ENCODE measurements at regions not wholly inside any gene's neighbourhood (a gene's known extent, or its start where the extent isn't known, plus 50 kb on each side); places are given as distances from the start of the nearest gene placed in this dataset.
"Not testable (repeated sequence)": the region's sequence is repeated elsewhere in the genome, so short reads cannot be mapped to it uniquely, and the experiment has no call there.

DNA sequence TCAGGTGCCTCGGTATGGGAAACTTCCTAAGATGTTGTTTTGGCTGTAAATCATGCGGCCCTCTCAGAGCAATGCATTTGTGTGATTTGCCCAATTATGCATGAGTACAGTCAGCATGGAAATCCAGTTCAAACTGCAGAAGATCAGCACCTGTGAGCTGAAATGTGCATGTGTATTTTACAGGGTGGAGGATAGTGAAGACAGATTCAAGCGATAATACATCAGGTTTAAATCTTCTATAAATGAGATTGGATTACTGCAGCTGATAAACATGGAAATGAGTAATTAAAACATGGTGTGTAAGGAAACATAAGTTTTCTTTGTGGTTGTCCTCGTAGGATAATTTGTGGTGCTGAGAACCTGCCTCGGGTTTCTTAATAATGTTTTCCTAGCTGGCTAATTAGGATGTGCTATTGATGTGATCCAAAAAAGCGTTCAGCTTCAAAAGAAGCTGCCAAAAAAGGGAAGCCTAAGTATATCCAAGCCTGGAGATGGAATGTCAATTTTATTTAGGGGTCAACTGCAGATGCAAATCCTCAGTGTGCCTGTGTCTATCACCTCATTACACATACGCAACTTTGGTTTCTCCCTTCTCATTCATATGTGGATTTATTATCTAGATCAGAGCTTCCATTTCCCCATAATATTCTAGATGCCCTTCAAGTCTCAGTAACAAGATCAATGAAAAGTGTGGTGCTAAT lies 117.1 kb upstream of the CCDC28A start:
- no peak for DNase-seq

DNA sequence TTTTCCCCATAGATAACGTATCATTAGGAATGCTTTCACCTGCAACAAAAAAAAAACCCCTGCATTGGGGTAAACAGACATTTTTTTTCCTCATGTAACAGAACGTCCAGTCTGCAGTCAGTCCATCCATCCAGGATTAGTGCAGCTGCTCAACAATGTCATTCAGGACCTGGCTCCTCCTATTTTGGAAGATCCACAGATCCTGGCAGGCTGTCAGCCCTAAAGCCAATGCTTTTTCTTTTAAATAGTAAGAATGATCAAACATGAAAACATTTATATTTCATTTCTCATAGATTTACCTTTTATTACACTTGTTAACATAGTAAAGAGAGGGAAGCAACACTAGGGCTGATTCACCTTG lies 116.5 kb upstream of the CCDC28A start:
- DNase-seq = peak in 1 of 56 donors; percentile 9

DNA sequence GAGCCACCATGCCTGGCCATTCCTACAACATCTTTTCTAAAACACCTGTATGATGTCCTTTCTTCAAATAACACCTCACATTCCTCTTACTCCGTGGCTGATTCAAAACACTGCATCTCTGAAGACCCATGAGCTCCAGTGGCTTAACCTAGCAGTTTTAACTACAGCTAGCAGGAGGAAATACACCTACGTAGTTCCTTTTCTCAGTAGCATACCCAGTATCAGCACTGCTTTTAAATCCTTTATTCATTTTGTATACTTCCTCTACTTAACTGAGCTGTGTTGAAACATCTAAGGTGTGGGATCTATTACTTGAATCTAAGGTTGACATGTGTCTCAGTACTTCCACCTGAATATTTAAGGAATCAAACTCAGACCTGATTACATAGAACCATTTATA lies 113.6 kb upstream of the CCDC28A start:
- no peak for DNase-seq

DNA sequence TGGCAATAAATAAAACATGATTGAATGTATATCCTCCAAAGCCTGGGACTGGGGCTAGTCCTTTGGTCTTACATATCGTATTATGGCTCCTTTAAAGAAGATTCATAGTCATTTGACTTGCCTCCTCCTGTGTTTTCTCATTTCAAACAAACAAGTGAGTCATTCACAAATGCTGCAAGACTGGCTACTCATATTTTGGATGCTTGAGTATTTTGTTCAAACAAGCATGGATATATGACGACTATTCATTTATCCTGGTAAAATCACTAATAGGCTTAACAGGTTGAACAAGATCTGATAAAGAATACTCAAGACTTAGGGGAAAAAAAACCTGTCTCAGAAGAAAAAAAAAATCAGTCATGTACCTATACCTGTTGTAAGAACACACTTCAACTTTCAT lies 111.1 kb upstream of the CCDC28A start:
- no peak for DNase-seq

- no peak for DNase-seq
Measured at GRCh38 chr6:138663892-138664291, 109.7 kb upstream of the CCDC28A start.

DNA sequence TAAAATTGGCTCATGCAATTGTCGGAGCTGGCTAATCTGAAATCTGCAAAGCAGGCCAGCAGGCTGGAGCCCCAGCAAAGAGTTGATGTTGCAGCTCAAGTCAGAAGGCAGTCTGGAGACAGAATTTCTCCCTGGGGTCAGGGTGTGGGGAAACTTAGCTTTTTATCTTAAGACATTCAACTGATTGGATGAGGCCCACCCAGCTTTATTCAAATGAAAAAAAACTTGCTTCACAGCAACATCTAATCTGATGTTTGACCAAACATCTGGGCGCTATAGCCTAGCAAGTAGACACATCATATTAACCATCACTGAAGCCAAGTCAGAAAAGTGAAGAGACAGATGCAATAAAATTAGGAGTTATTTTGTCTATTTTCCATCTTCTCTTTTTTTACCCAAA lies 108.8 kb upstream of the CCDC28A start:
- no peak for DNase-seq

- DNase-seq = no peak
Measured at GRCh38 chr6:138666636-138667035, 106.9 kb upstream of the CCDC28A start.

DNA sequence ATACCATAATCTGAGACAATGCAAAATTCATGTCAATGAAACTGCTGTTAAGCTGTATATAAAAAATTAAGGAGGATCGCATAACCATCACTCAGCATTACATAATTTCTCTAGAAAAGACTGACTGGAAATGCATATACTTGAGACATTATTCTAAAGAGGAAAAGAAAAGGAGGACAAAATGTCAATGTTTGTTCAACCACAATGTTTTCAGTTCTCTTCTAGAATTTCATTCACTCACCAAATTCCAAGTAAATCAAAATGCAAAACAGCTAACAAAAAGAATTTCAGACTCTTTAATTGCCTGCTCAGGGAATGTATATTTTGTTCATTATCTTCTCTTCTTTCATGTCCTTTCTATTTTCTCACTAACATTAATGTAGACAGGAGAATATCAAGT lies 106.2 kb upstream of the CCDC28A start:
- DNase-seq = no peak

GRCh38 chr6:138671351-138671750 lies 102.2 kb upstream of the CCDC28A start:
- no peak for DNase-seq

GRCh38 chr6:138673346-138674014 lies 100.1 kb upstream of the CCDC28A start:
- no peak for DNase-seq

GRCh38 chr6:138674444-138674843 lies 99.1 kb upstream of the CCDC28A start:
- DNase-seq = not testable (repeated sequence)

GRCh38 chr6:138677538-138677937 lies 96.0 kb upstream of the CCDC28A start:
- DNase-seq = no peak

DNA sequence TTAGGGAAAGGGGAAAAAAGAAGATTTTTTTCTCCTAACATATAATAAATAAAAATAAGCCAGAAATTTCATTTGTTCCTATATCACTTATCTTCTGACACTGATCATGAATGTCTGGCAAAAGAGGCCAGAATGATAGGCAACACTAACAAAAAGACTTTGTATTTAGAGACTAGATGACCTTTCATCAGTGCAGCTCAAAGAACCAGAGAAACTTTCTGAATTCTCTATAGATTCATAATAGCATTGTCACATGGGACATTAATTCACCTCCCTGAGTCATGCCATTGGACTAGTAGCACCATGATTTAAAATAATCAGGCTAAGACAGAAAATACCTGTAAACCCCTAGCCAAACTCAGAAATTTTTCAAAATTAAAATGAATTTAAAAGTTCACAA lies 95.4 kb upstream of the CCDC28A start:
- no peak for DNase-seq

DNA sequence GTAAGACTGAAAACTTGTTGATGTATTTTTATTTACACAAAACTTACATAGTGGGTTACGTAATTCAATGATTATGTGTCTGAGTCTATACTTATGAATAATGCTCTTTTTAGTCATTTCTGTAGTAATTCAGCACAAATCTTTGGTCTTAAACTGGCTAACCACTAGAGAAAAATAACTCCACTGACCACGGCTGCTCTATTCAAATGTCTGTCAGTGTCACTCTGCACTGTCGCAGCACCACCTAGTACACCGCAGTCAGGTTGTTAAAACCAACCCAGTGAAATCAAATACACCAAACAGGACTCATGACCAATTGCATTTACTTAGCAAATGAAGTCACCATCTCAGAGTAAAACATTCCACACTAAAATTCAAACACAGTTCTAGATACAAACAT lies 93.5 kb upstream of the CCDC28A start:
- DNase-seq = no peak

- no peak for DNase-seq
Measured at GRCh38 chr6:138681627-138682026, 91.9 kb upstream of the CCDC28A start.

GRCh38 chr6:138682704-138683527 lies 90.7 kb upstream of the CCDC28A start:
- DNase-seq = peak in 10 of 56 donors; percentile 4 to 45 (median 20)

GRCh38 chr6:138685257-138685656 lies 88.3 kb upstream of the CCDC28A start:
- no peak for DNase-seq

DNA sequence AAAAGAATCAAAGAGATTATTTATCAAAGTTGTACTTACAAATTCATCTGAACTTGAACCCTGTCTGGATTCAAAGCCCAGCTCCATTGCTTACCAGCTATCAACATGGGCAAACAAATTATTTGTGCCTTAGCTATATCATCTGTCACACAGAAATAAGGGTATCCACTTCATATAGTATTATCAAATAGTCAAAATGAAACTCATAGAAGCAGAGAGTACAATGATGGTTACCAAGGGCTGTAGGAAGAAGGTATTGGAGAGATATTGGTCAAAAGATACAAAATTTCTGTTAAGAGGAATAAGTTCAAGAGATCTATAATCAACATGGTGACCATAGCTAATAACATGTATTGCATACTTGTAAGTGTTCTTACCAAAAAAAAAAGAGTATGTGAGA lies 87.8 kb upstream of the CCDC28A start:
- no peak for DNase-seq

- DNase-seq = no peak
Measured at GRCh38 chr6:138688580-138688979, 85.0 kb upstream of the CCDC28A start.

GRCh38 chr6:138689849-138690248 lies 83.7 kb upstream of the CCDC28A start:
- peak in 1 of 56 donors; percentile 6 for DNase-seq

DNA sequence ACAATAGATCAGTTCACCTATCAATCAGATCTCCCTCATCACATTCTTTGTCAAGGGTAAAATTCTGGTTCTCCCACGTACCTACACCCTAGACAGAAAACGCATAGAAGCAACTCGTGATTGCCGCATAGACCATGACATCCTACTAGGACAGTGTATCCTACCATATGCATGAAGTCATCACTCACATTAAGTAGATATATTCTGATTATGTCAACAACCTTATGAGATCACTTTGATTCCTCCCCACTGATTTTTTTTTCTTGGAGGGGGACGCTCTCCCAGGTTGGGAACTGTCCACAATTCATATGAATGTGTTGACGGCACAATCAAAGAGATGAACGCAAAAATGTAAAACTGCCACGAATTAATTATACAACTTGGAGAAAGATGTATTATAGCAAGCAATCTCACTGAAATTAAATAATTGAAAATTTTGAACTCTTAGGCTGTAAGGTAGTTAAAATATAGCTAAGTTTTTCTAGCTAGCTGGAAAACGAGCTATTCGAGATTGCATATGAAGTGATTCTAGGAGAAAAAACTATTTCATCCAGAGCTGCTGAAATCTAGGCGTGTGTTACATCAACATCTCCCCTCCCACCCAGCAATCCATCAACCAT lies 82.5 kb upstream of the CCDC28A start:
- no peak for DNase-seq

- peak in 4 of 56 donors; percentile 21 to 50 (median 28) for DNase-seq
Measured at GRCh38 chr6:138691595-138692057, 81.9 kb upstream of the CCDC28A start.

All from nucleus accumbens (tissue), 56 donors.